MG63 (cell line): ENCODE measurements at regions not wholly inside any gene's neighbourhood (a gene's known extent, or its start where the extent isn't known, plus 50 kb on each side); places are given as distances from the start of the nearest gene placed in this dataset.
"Not testable (repeated sequence)": the region's sequence is repeated elsewhere in the genome, so short reads cannot be mapped to it uniquely, and the experiment has no call there.

Source experiments
- DNase-seq: peaks from one replicate; pipeline ENCODE4 v3.0.0-alpha.2; 2020
- H3K27me3 ChIP-seq: fragments of 250-450 bp; sonication (Bioruptor Pico); 2 replicates; pipeline ENCODE4 v1.5.1; 2020; ENCODE audit warnings: mild to moderate bottlenecking, moderate library complexity
- H3K36me3 ChIP-seq: fragments of 250-450 bp; sonication (Bioruptor Pico); 2 replicates; pipeline ENCODE4 v1.5.1; 2020; ENCODE audit warnings: mild to moderate bottlenecking, moderate library complexity
- H3K4me3 ChIP-seq: fragments of 250-450 bp; sonication (Bioruptor Pico); 2 replicates; pipeline ENCODE4 v1.5.1; 2020; ENCODE audit warnings: mild to moderate bottlenecking, moderate library complexity
- H3K9me3 ChIP-seq: fragments of 250-450 bp; sonication (Bioruptor Pico); 2 replicates; pipeline ENCODE4 v1.5.1; 2020; ENCODE audit warnings: mild to moderate bottlenecking, moderate library complexity

- Histone ChIP-seq H3K9me3 (no peaks in the 10 kb centered on the region), H3K4me3 (no peak overlapping the region), H3K36me3 (no peaks in the 10 kb centered on the region), H3K27me3 (no peaks in the 10 kb centered on the region)
- DNase-seq: no peak
Observed at GRCh38 chr5:124905256-124906130, 159.1 kb upstream of the ZNF608 start.

DNA sequence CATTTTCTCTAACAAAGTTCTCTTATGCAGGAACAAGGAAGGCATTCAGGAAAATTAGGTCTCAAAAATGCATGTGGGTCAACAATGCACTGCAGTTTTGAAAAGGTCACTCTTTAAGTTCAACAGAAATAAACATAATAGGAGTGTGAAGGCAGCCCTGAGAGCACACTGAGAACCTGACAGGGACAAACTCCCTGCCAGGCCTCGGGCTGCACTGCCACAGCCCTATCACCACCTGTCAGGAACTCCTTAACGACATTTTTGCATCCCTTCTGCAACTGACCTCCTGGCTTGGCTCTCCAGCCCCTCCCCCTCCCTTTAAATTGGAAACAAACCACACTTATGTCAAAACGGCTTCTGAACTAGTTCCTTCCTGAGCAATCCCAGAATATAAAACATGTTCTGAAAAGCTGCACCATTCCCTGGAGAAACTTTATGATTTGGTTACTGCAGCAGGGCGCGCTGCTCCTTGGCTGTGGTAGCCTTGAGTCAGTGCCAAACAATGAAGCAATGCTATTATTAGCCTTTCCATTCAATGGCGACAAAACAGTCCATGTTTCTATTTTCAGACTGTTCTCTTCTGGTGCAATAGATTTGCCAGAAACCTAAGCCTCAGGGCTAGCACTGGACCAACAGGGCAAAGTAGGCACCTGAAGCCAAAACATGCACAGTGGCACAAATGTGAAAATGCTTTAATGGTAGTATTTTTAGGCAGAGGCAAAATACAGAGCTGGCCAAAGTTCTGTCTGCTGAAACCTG is 160.1 kb upstream of the ZNF608 start:
- no peaks in the 10 kb centered on the region for H3K27me3 ChIP-seq
- H3K4me3 ChIP-seq: no peak overlapping the region
- H3K36me3 ChIP-seq: no peaks in the 10 kb centered on the region
- peak; percentile 47 for DNase-seq
- H3K9me3 ChIP-seq: no peaks in the 10 kb centered on the region

GRCh38 chr5:124907098-124907644 is 160.7 kb upstream of the ZNF608 start:
- no peak for DNase-seq
- H3K9me3 ChIP-seq: no peaks in the 10 kb centered on the region
- H3K4me3 ChIP-seq: no peak overlapping the region
- H3K27me3 ChIP-seq: no peaks in the 10 kb centered on the region
- H3K36me3 ChIP-seq: no peaks in the 10 kb centered on the region

DNA sequence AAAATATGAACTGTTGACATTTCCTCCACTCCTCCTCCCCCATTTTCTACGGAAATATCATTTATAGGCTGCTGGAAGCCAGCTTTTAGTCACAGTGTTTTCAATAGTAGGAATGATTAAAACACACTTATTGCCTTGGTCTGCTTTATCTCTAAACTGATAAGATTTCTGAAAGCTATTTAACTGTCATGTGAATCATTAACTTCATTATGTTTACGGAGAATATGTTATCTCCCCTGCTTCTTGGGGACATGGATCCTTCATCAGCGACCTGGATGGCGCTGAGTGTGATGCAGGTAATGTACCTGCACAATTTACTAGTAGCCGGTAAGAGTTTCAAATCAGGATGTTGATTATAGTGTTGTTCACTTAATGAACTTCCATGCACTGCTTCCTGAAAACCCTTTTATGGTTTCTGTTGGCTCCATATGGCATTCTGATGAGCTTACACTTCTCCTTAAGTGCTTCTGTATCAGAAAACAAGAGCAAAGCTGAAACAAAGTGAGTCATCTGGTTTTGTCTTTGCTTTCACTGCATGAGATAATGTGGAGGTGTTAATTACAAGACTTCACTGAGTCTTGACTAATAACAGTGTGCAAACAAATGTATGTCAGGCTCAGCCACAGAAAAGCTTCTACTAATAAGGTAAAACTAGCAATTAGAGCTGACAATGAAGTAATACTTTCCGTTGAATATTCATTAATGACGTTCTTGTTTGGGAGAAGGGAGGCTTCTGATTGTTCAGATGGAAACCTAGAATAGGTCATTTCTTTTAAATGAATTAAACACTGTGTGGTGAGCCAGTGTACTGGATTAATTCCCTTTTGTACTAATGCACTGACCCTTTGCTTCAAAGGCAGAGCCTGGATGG is 162.4 kb upstream of the ZNF608 start:
- Histone ChIP-seq H3K4me3 (no peak overlapping the region), H3K9me3 (no peaks in the 10 kb centered on the region), H3K36me3 (no peaks in the 10 kb centered on the region), H3K27me3 (no peaks in the 10 kb centered on the region)
- no peak for DNase-seq

DNA sequence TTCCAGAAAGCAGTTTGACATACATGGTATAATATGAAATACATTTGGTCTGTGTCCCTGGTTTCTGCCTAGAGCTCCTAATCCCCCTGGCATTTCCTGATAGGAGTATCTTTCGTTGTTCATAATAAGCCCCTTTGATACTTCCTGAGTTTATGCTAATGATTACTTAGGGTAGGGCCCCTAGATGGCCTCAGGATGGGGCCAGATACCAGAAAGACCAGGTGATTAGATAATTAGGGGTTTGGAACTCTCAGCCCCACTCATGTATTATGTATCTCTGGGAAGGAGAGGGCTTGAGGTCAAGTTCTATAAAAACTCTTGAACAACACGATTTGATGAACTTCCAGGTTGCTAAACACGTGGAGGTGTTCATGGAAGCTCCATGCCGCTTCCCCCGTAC is 163.3 kb upstream of the ZNF608 start:
- no peaks in the 10 kb centered on the region for H3K27me3 ChIP-seq
- no peaks in the 10 kb centered on the region for H3K36me3 ChIP-seq
- H3K4me3 ChIP-seq: no peak overlapping the region
- DNase-seq: no peak
- no peaks in the 10 kb centered on the region for H3K9me3 ChIP-seq

- no peak for DNase-seq
- Histone ChIP-seq H3K27me3 (no peaks in the 10 kb centered on the region), H3K9me3 (no peaks in the 10 kb centered on the region), H3K4me3 (no peak overlapping the region), H3K36me3 (no peaks in the 10 kb centered on the region)
Observed at GRCh38 chr5:124910354-124911016, 164.0 kb upstream of the ZNF608 start.

DNA sequence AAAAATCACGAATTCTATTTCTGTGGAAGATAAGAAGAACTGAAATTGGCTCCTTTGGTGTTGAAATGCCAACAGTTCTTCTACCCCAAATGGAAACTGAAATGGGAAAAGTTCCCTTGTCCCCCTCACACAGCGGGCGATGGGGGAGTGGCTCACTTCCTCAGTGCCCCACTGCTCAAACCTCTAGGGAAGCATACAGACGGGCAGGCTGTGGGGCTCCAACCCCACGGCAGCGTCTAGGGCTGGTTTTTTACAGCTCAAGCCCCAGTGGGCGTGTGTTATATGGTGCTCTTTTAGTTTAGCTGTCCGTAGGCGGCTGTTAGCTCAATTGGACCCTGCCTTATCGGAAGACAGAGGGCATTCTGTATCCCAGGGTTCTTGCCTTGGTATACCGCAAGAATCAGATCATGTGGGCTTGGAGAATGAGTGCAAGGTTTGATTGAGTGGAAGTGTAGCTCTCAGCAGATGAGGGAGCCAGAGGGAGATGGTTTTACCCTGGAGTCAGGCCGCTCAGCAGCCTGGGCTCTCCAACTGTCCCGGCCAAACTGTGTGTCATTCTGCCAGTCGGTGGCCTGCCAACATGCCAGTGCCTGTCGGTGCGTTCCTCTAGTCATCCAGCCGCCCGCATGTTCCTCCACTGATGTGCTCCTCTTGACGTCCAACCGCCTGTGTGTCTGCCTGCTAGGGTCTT is 166.3 kb upstream of the ZNF608 start:
- no peaks in the 10 kb centered on the region for H3K36me3 ChIP-seq

DNA sequence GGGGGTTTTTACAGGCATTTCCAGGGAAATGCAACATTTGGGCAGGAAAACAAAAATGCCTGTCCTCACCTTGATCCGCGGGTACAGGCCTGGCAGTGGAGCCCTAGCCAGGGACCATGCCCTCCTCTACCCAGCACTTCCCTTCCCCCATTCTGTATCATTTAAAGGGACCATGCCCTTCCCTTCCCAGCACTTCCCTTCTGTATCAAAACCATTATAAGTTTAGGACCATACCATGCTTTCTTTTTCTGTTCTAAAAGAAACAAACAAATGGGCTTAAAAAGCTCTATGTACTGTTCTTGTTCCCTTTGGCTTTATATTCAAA is 166.9 kb upstream of the ZNF608 start:
- no peaks in the 10 kb centered on the region for H3K36me3 ChIP-seq
- H3K27me3 ChIP-seq: no peaks in the 10 kb centered on the region
- H3K4me3 ChIP-seq: no peak overlapping the region
- DNase-seq: no peak
- no peaks in the 10 kb centered on the region for H3K9me3 ChIP-seq

More for the DNA sequence above, 166.3 kb upstream of the ZNF608 start:
- Histone ChIP-seq H3K9me3 (no peaks in the 10 kb centered on the region), H3K4me3 (no peak overlapping the region), H3K27me3 (no peaks in the 10 kb centered on the region)
- no peak for DNase-seq

DNA sequence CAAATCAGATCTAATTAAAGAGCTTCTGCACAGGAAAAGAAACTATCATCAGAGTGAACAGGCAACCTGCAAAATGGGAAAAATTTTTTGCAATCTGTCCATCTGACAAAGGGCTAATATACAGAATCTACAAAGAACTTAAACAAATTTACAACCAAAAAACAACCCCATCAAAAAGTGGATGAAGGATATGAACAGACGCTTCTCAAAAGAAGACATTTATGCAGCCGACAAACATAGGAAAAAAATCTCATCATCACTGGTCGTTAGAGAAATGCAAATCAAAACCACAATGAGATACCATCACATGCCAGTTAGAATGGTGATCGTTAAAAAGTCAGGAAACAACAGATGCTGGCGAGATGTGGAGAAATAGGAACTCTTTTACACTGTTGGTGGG is 169.9 kb upstream of the ZNF608 start:
- not testable (repeated sequence) for H3K27me3 ChIP-seq, H3K4me3 ChIP-seq, H3K36me3 ChIP-seq, H3K9me3 ChIP-seq, DNase-seq

GRCh38 chr5:124918618-124919017 is 172.2 kb upstream of the ZNF608 start:
- Histone ChIP-seq H3K4me3 (no peak overlapping the region), H3K27me3 (no peaks in the 10 kb centered on the region), H3K36me3 (no peaks in the 10 kb centered on the region), H3K9me3 (no peaks in the 10 kb centered on the region)
- no peak for DNase-seq

DNA sequence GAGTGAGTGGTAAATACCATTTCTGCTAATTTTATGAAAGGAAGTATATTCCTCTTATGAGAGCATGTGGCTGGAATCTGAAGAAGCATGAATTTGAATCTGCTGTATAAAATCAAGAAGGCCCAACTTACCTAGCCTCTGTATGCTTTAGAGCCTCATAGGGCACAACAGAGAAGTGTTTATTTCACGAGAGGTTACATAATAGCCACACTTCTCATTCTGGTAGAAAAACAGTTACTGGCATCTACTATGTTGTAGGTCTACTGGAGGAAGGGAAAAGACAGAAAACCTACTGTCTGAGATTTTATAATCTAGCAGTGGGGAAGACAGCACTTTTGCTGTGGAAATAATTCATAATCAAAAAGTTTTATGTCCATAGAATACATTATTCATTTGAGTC is 172.6 kb upstream of the ZNF608 start:
- H3K36me3 ChIP-seq: no peaks in the 10 kb centered on the region
- DNase-seq: no peak
- H3K4me3 ChIP-seq: no peak overlapping the region
- H3K9me3 ChIP-seq: no peaks in the 10 kb centered on the region
- no peaks in the 10 kb centered on the region for H3K27me3 ChIP-seq

GRCh38 chr5:124919747-124920525 is 173.5 kb upstream of the ZNF608 start:
- Histone ChIP-seq H3K27me3 (no peaks in the 10 kb centered on the region), H3K36me3 (no peaks in the 10 kb centered on the region), H3K9me3 (no peaks in the 10 kb centered on the region), H3K4me3 (no peak overlapping the region)
- no peak for DNase-seq

DNA sequence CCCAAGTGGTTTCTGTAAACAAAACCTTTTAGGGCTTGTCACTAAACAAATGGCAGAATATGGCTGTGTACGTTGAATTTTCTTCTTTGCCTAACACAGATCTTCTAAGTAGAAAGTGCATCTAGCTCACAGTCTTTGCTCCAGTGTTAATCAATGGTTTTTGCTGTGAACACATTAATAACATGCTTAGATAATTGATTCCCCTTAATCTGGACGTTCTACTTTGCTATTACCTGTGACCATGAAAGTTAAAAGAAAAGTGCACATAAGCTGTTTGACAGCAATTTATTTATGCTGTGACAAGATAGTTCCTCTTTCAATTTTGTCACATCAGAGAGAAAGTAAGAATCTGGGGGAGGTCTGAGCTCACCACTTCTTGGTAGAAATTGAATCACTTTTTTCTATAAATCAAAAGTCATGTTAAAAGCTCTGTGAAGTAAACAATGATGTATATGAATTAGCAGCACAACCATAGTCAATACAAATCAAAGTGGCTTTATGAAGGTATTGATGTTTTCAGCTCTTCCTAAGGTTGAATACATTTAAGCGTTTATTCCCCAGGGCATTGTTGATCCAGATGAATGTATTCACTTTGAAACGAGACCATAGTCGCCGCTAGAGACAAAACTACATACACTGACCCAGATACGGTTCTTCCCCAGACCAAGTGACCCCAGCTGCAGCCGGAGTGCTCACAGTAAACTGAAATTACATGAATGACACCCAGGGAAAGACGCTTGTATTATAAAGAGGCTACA is 174.6 kb upstream of the ZNF608 start:
- no peak for DNase-seq
- Histone ChIP-seq H3K9me3 (no peaks in the 10 kb centered on the region), H3K27me3 (no peaks in the 10 kb centered on the region), H3K4me3 (no peak overlapping the region), H3K36me3 (no peaks in the 10 kb centered on the region)

DNA sequence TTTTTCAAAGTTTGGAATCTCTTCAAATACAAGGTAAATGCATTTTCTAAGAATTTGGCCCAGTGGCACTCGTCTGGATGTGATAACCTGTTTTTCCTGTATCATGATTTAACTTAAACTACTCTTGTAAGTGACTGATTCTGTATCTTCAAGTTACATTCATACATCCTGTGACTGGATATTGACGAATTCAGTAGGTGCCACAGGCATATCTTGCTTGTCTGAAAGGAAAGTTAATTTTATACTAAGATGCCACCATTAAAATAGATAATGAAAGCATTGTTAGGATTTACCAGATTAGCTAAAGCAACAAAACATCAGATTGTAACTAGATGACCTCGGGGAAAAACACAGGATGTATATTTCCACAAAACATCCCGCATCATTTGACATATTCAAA is 175.3 kb upstream of the ZNF608 start:
- H3K36me3 ChIP-seq: no peaks in the 10 kb centered on the region
- H3K27me3 ChIP-seq: no peaks in the 10 kb centered on the region
- DNase-seq: no peak
- no peaks in the 10 kb centered on the region for H3K9me3 ChIP-seq
- H3K4me3 ChIP-seq: no peak overlapping the region
